GM06990 (cell line): ENCODE measurements at regions not wholly inside any gene's neighbourhood (a gene's known extent, or its start where the extent isn't known, plus 50 kb on each side); places are given as distances from the start of the nearest gene placed in this dataset.
"Not testable (repeated sequence)": the region's sequence is repeated elsewhere in the genome, so short reads cannot be mapped to it uniquely, and the experiment has no call there.

Experiments
- DNase-seq: peaks from one replicate; pipeline ENCODE4 v3.0.0-alpha.2; 2011; ENCODE audit not compliant: insufficient read length; ENCODE audit errors: extremely low read depth
- H3K27me3 ChIP-seq: replicated peaks from 2 replicates; pipeline ENCODE4 v1.6.0; 2011; ENCODE audit warnings: low read length; ENCODE audit not compliant: control insufficient read depth, insufficient read depth
- H3K36me3 ChIP-seq: 2 replicates; pipeline ENCODE4 v1.5.1; 2011; ENCODE audit warnings: low read length; ENCODE audit not compliant: control insufficient read depth, insufficient read depth
- H3K4me3 ChIP-seq: replicated peaks from 2 replicates; pipeline ENCODE4 v1.5.1; 2011; ENCODE audit warnings: low read depth, mild to moderate bottlenecking, control low read depth, low read length

DNA sequence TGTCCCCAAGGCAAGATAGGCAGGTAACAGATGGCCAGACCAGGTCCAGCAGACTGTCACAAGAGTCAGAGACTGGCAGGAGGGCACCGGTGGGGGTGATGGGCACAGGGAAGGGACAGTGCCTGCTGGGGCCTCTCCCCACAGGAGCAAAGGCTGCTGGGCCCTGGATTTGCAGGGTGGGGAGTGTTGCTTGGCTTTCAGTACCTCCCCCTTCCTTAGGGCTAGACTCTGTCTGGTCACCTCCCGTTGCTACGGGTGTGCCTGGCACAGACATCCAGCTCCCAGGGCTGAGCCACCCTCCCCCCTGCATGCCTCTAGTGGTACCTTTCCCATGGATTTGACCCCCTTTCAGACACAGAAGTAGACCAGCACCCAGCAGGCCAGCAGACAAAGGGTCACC is 205.7 kb upstream of the TP53TG3 start:
- not testable (repeated sequence) for DNase-seq, H3K27me3 ChIP-seq, H3K36me3 ChIP-seq, H3K4me3 ChIP-seq

DNA sequence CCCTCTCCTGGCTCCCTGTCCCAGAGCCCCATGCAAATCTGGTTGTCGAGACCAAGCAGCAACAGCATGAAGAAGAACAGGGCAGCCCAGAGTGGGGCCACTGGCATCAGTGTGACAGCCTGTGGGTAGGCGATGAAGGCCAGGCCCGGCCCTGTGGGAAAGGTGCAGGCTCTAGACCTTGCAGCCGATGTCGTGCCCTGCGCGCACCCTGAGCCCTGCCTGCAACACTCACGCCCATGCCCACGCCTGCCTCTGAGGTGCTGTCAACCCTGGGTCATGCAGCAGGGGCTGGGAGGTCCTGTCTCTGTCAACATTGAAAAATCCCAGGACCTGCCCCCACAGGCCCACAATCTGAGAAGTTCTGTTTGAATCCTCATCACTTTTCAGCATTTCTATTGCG is 204.0 kb upstream of the TP53TG3 start:
- H3K27me3 ChIP-seq, DNase-seq, H3K4me3 ChIP-seq, H3K36me3 ChIP-seq: not testable (repeated sequence)

DNA sequence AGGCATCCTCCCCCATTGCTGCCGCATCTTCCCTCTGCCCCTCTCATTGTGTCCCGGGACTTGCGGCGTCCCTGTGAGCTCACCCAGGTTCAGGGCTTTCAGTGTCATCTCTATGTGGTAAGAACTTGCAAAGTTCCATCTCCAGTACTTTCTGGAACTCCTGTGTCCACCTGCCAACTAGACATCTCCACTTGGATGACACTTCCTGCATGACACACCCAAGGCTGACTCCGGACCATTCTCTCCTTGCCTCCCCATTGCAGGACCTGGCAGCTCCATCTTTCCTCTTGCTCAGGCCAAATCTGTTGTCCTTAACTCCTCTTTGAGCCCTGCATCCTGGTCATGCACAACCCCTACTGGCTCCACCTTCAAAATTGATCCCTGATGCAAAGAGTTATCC is 200.8 kb upstream of the TP53TG3 start:
- not testable (repeated sequence) for H3K4me3 ChIP-seq, DNase-seq, H3K36me3 ChIP-seq, H3K27me3 ChIP-seq

DNA sequence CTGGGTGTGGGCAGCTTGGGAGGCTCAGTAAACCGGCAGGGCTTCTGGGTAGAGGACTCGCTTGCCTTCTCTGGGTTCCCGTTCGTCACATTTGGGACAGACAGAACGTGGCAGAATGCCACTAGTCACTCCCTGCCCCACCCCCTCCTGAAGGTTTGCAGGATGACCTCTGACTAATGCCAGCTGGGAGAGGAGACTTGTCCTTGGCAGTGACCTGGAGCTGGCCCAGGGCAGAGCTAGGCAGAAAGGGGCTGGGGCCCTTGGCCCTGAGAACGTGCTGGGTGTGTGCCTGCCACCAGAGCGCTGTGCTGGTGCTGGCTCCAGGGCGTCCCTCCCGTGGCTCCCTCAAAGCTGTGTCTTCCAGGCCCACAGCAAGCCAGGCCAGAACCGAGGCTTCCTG is 197.8 kb upstream of the TP53TG3 start:
- H3K4me3 ChIP-seq, H3K27me3 ChIP-seq, DNase-seq, H3K36me3 ChIP-seq: not testable (repeated sequence)

DNA sequence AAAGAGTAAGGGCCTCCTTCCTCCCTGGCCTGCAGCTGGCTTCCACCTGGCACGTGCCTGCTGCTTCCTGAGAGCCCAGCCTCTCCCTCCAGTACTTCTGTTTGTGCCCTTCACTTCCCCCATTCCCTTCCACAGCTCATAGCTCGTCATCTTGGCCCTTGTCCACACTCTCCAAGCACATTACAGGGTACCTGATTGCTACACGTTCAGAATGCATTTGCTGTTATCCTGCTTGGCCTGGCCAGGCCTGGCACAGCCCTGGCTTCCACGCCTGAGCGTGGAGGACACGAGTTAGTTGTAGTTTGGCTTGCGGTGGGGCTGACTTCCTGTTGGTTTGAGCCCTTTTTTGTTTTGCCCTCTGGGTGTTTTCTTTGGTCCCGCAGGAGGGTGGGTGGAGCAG is 197.2 kb upstream of the TP53TG3 start:
- H3K4me3 ChIP-seq, DNase-seq: not testable (repeated sequence)

DNA sequence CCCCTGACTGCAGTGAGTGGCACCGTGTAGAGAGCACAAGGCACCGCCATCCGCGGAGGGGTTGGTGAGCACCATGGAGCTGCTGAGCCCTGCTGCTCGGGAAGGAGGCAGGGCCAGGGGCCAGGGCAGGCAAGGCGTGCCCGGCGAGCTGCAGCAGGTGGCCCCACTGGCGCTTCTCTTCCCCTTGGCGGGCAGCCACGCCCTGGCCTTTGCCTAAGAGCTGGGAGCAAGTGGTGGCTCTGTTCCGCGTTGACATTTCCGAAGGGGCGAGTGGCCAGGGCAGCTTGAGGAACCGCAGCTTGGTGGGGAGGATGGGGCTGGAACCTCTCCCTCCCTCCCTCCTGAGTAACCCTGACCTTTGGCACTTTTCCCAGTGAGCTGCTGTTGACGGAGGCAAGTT is 194.7 kb upstream of the TP53TG3 start:
- not testable (repeated sequence) for H3K27me3 ChIP-seq

More for the DNA sequence above, 197.2 kb upstream of the TP53TG3 start:
- not testable (repeated sequence) for H3K36me3 ChIP-seq, H3K27me3 ChIP-seq

DNA sequence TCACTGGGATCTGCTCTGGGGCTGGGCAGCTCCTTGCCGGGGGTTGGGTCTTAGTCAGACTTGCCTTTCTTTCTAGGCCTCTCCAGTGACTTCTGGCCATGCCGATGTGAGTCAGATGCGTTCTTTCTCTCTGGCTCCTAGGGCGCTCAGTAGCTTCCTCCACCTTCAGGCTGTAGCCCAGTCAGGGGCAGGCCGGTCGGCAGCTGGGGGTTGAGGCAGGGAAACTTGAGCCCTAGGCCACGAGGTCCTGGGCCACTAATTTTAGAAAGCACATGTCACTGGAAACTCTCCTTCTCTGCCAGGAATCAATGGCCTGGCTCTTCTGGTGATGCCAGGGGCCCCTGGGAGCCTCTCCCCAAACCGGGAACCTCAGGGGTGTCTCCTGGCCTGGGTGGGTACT is 192.4 kb upstream of the TP53TG3 start:
- DNase-seq, H3K36me3 ChIP-seq, H3K4me3 ChIP-seq, H3K27me3 ChIP-seq: not testable (repeated sequence)

More for the DNA sequence above, 194.7 kb upstream of the TP53TG3 start:
- not testable (repeated sequence) for H3K36me3 ChIP-seq, H3K4me3 ChIP-seq, DNase-seq

DNA sequence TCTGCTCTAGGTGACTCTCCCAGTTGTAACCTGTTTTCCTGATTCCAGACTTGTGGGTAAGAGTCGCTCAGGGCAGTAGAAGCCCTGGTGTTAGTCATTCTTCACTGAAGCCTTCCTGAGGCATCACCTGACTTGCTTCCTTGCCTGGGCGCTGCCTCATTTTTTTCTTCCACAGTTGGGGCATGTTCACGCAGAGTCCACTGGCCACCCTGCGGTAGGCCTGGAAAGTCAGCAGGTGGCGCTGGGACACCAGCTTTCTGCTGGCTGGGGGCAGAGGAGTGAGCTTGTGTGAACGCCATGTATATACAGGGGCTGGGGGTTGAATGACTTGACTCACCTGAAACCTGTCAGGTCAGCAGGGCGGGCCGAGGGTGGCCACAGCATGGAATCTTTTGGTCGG is 189.3 kb upstream of the TP53TG3 start:
- DNase-seq, H3K36me3 ChIP-seq, H3K27me3 ChIP-seq, H3K4me3 ChIP-seq: not testable (repeated sequence)

DNA sequence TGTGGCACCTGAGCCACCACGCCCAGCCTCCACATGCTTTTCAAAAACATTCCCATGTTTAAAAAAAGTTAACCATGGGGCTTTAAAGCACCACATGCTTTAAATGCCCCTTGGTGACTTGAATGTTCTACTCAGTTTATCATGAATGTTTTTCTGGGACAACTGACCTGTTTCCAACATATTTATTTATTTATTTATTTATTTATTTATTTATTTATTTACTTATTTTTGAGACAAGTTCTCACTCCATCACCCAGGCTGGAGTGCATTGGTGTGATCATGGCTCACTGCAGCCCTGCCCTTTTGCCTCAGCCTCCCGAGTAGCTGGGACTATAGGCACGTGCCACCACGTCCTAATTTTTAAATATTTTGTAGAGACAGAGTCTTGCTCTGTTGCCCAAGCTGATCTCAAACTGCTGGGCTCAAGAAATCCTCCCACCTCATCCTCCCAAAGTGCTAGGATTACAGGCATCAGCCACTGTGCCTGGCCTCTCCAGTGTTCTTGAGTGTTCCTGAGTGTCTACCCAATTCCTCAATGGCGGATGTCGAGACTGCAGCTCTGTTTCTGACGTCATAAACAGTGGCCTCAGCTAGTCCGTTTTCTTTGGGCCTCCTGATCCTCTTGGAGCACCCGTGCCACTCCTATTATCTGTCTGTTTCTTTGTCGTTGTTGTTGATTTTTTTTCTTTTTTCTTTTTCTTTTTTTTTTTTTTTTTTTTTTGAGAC is 185.7 kb upstream of the TP53TG3 start:
- not testable (repeated sequence) for H3K4me3 ChIP-seq, DNase-seq, H3K27me3 ChIP-seq, H3K36me3 ChIP-seq

DNA sequence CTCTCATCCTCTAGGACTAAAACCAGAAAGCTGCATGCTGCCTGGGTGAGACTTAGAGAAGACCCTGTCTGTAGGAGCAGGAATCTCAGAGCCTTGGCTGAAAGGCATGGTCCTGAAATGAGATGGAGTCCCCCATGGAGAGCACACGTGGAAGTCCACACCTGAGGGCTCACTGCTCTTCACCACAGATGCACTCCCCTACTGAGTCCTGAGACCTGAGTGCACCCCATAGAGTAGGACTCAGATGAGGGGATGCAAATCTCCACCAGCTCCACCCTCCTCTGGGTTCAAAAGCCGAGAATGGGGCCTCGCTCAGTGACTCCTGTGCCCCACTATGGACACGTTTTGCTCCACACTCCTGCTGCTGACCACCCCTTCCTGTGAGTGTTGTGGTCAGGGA is 171.4 kb upstream of the TP53TG3 start:
- DNase-seq, H3K27me3 ChIP-seq, H3K4me3 ChIP-seq, H3K36me3 ChIP-seq: not testable (repeated sequence)

DNA sequence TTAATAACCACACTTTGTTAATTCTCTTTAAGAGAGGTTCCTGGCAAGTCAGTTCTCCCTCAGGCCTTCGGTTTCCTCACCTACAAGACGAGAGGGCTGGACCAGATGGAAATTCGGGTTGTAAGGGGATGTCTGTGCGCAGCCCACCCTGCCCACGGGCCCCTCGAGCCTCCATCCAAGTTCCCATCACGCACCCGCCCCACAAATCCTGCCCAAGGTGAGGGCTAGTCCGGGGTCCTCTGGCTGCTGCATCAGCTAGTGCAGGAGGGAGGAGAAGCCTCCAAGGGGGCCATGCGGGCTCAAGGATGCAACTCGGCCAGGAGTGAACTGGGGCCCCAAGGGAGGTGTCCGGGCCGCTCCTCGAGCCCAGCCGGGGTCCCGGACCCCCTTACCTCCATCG is 169.6 kb upstream of the TP53TG3 start:
- not testable (repeated sequence) for H3K36me3 ChIP-seq, DNase-seq, H3K4me3 ChIP-seq, H3K27me3 ChIP-seq

DNA sequence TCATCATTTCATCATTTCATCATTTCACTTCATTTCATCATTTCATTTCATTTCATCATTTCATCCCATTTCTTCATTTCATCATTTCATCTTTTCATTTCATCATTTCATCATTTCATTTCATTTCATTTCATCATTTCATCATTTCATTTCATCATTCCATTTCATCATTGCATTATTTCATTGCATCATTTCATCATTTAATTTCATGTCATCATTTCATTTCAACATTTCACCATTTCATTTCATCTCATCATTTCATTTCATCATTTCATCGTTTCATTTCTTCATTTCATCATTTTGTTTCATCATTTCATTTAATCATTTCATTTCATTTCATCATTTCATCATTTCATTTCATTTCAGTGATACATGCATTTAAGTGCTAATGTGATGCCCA is 166.9 kb upstream of the TP53TG3 start:
- H3K4me3 ChIP-seq, H3K27me3 ChIP-seq, H3K36me3 ChIP-seq, DNase-seq: not testable (repeated sequence)

DNA sequence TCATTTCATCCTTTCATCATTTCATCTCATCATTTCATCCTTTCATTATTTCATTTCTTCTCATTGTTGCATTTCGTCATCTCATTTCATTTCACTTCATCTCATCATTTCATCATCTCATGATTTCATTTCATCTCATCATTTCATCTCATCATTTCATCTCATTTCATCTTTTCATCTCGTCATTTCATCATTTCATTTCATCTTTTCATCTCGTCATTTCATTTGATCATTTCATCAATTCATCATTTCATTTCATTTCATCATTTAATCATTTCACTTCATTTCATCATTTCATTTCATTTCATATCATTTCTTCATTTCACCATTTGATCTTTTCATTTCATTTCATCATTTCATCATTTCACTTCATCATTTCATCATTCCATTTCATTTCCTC is 131.3 kb upstream of the TP53TG3 start:
- not testable (repeated sequence) for DNase-seq, H3K36me3 ChIP-seq, H3K27me3 ChIP-seq, H3K4me3 ChIP-seq

DNA sequence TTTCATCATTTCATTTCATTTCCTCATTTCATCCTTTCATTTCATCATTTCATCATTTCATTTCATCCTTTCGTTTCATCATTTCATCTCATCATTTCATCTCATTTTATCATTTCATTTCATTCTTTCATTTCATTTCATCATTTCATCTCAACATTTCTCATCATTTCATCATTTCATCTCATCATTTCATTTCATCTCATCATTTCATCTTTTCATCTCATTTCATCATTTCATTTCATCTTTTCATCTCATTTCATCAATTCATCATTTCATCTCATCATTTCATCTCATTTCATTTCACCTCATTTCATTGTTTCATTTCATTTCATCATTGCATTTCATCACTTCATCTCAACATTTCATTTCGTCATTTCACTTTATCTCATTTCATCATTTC is 129.7 kb upstream of the TP53TG3 start:
- not testable (repeated sequence) for H3K4me3 ChIP-seq, H3K27me3 ChIP-seq

More for the DNA sequence above, 129.7 kb upstream of the TP53TG3 start:
- DNase-seq, H3K36me3 ChIP-seq: not testable (repeated sequence)
